ENCODE measurements at regions not wholly inside any gene's neighbourhood (a gene's known extent, or its start where the extent isn't known, plus 50 kb on each side); places are given as distances from the start of the nearest gene placed in this dataset.
"Not testable (repeated sequence)": the region's sequence is repeated elsewhere in the genome, so short reads cannot be mapped to it uniquely, and the experiment has no call there.

GRCh38 chr3:69483449-69483848 lies 97.6 kb upstream of the FRMD4B start:
- Histone ChIP-seq H3K9me3 (no peaks in the 10 kb centered on the region), H3K36me3 (ENCODE audit: low read depth, missing control alignments) (no peaks in the 10 kb centered on the region), H3K4me3 (no peak overlapping the region), H3K4me1 (peaks cover 9% of the 10 kb centered on the region), H3K27me3 (no peaks in the 10 kb centered on the region), H3K27ac (peak overlapping the region; percentile 12 to 16)
- TF ChIP-seq CTCF (IDR thresholded peaks at IDR 0.05) (no peak), POLR2A (IDR thresholded peaks at IDR 0.05) (no peak)
- no peak for DNase-seq
- intact Hi-C loops (cut with DNase I; ENCODE audit: low total_unique reads), result no loop called here
- WGBS, 2 donors, result 61 to 65% methylated on average over 3 of the region's 3 CpGs

GRCh38 chr3:69480986-69481385 lies 95.1 kb upstream of the FRMD4B start:
- intact Hi-C loops (cut with DNase I; ENCODE audit: low total_unique reads); H3K9me3 ChIP-seq; H3K27me3 ChIP-seq; H3K36me3 ChIP-seq (ENCODE audit: low read depth, missing control alignments); DNase-seq; H3K4me1 ChIP-seq; H3K4me3 ChIP-seq; H3K27ac ChIP-seq: not testable (repeated sequence)
- WGBS, 2 donors, result 92 to 97% methylated on average over 12 to 16 of the region's 16 CpGs

- Histone ChIP-seq H3K4me3 (no peak overlapping the region), H3K4me1 (no peaks in the 10 kb centered on the region), H3K27me3 (no peaks in the 10 kb centered on the region), H3K27ac (no peak overlapping the region), H3K9me3 (no peaks in the 10 kb centered on the region), H3K36me3 (ENCODE audit: low read depth, missing control alignments) (no peaks in the 10 kb centered on the region)
- no peak for DNase-seq
- 83 to 89% methylated on average over 1 of the region's 1 CpG for WGBS, 2 donors
- TF ChIP-seq POLR2A (IDR thresholded peaks at IDR 0.05) (no peak), CTCF (IDR thresholded peaks at IDR 0.05) (no peak)
- intact Hi-C loops (cut with DNase I; ENCODE audit: low total_unique reads), result no loop called here
These were observed 88.3 kb upstream of the FRMD4B start for GRCh38 chr3:69474186-69474585.

GRCh38 chr3:69472093-69472492 lies 86.2 kb upstream of the FRMD4B start:
- intact Hi-C loops (cut with DNase I; ENCODE audit: low total_unique reads), result no loop called here
- 77 to 82% methylated on average over 1 of the region's 1 CpG for WGBS, 2 donors
- H3K27me3 ChIP-seq, result no peaks in the 10 kb centered on the region
- H3K4me3 ChIP-seq, result no peak overlapping the region
- TF ChIP-seq POLR2A (IDR thresholded peaks at IDR 0.05) (no peak), CTCF (IDR thresholded peaks at IDR 0.05) (no peak)
- no peaks in the 10 kb centered on the region for H3K36me3 ChIP-seq (ENCODE audit: low read depth, missing control alignments)
- DNase-seq, result no peak
- H3K27ac ChIP-seq, result no peak overlapping the region
- no peaks in the 10 kb centered on the region for H3K4me1 ChIP-seq
- no peaks in the 10 kb centered on the region for H3K9me3 ChIP-seq

- intact Hi-C loops (cut with DNase I; ENCODE audit: low total_unique reads), result no loop called here
- Histone ChIP-seq H3K9me3 (no peaks in the 10 kb centered on the region), H3K4me1 (no peaks in the 10 kb centered on the region), H3K27ac (no peak overlapping the region), H3K36me3 (ENCODE audit: low read depth, missing control alignments) (no peaks in the 10 kb centered on the region), H3K27me3 (no peaks in the 10 kb centered on the region), H3K4me3 (no peak overlapping the region)
- WGBS, 2 donors, result 89 to 92% methylated on average over 1 of the region's 1 CpG
- DNase-seq, result no peak
- no peak for TF ChIP-seq CTCF (IDR thresholded peaks at IDR 0.05)
- no peak for TF ChIP-seq POLR2A (IDR thresholded peaks at IDR 0.05)
These were observed 77.6 kb upstream of the FRMD4B start for GRCh38 chr3:69463531-69463930.

- Histone ChIP-seq H3K4me1 (no peaks in the 10 kb centered on the region), H3K4me3 (no peak overlapping the region), H3K9me3 (no peaks in the 10 kb centered on the region), H3K27me3 (no peaks in the 10 kb centered on the region), H3K36me3 (ENCODE audit: low read depth, missing control alignments) (no peaks in the 10 kb centered on the region), H3K27ac (no peak overlapping the region)
- no peak for DNase-seq
- TF ChIP-seq POLR2A (IDR thresholded peaks at IDR 0.05), result no peak
- no peak for TF ChIP-seq CTCF (IDR thresholded peaks at IDR 0.05)
- intact Hi-C loops (cut with DNase I; ENCODE audit: low total_unique reads), result no loop called here
These were observed 76.9 kb upstream of the FRMD4B start for GRCh38 chr3:69462826-69463100.

All from testis (tissue), 2 donors.